Muscle of leg (tissue), 3 donors: ENCODE measurements at regions not wholly inside any gene's neighbourhood (a gene's known extent, or its start where the extent isn't known, plus 50 kb on each side); places are given as distances from the start of the nearest gene placed in this dataset.

Experiments used
- DNase-seq: peaks from one replicate; pipeline ENCODE4 v3.0.0; 2013
- H3K27ac ChIP-seq: one replicate; pipeline ENCODE4 v1.5.1; 2013; ENCODE audit warnings: mild to moderate bottlenecking, low read length, control low read depth
- H3K27me3 ChIP-seq: one replicate; pipeline ENCODE4 v1.6.1; 2013; ENCODE audit warnings: low read length; ENCODE audit not compliant: control insufficient read depth, insufficient read depth
- H3K36me3 ChIP-seq: one replicate; pipeline ENCODE4 v1.6.1; 2013; ENCODE audit warnings: low read length; ENCODE audit not compliant: control insufficient read depth, insufficient read depth
- H3K4me1 ChIP-seq: one replicate; pipeline ENCODE4 v1.6.1; 2013; ENCODE audit warnings: low read length; ENCODE audit not compliant: control insufficient read depth, insufficient read depth
- H3K4me3 ChIP-seq: one replicate; pipeline ENCODE4 v1.5.1; 2013; ENCODE audit warnings: low read length, control low read depth
- H3K9me3 ChIP-seq: replicated peaks from 2 replicates; pipeline ENCODE4 v1.6.1; 2013; ENCODE audit warnings: low read depth, low read length; ENCODE audit not compliant: control insufficient read depth
- WGBS: methylation state at CpG from one replicate; pipeline ENCODE4 v1.1.5; 2013; ENCODE audit warnings: missing lambda C conversion rate; ENCODE audit not compliant: insufficient coverage; 5-methylcytosine and 5-hydroxymethylcytosine counted together

DNA sequence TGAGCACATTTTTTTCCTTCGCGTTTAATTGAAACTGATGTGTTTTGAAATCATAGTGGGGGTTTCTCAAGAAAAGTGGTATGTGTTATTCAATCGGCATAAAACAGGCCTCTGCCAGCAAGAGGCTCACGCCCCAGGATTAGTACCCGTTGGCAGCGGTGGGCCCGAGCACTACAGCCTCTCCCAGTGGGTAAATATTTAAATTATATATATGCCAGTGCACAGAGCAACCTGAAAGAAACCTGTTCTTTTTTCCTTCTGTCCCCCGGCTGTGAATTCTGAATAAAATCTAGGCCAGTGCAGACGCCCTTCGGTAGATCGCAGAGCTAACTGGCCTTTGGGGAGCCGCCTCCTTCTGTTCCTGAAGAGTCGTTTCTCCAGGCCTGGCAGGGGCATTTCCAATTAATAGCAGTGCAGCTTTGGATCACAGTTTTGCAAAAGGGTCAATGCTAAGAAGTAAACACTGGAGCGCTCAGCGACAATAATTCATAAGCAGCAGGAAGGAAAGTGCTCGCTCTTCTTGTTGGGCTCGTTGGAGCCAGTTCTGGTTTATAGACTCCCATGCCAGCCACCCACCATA lies 202.8 kb upstream of the SALL3 start:
- Histone ChIP-seq H3K4me3 (no peak overlapping the region), H3K27ac (no peak overlapping the region), H3K9me3 (no peaks in the 10 kb centered on the region), H3K36me3 (no peaks in the 10 kb centered on the region), H3K4me1 (no peaks in the 10 kb centered on the region), H3K27me3 (peaks cover 2% of the 10 kb centered on the region)
- no peak for DNase-seq
- 81% methylated on average over 10 of the region's 17 CpGs for WGBS

GRCh38 chr18:78777992-78778391 lies 201.6 kb upstream of the SALL3 start:
- no peaks in the 10 kb centered on the region for H3K4me1 ChIP-seq
- H3K4me3 ChIP-seq = no peak overlapping the region
- H3K27ac ChIP-seq = no peak overlapping the region
- no peaks in the 10 kb centered on the region for H3K36me3 ChIP-seq
- 87% methylated on average over 16 of the region's 17 CpGs for WGBS
- no peak for DNase-seq
- no peaks in the 10 kb centered on the region for H3K9me3 ChIP-seq
- H3K27me3 ChIP-seq = peaks cover 2% of the 10 kb centered on the region

GRCh38 chr18:78778651-78779050 lies 201.0 kb upstream of the SALL3 start:
- WGBS = over 99% methylated on average over 10 of the region's 15 CpGs
- no peak overlapping the region for H3K4me3 ChIP-seq

GRCh38 chr18:78779996-78780718 lies 199.5 kb upstream of the SALL3 start:
- H3K4me3 ChIP-seq = no peak overlapping the region
- peaks cover 2% of the 10 kb centered on the region for H3K27me3 ChIP-seq
- no peak for DNase-seq
- H3K4me1 ChIP-seq = no peaks in the 10 kb centered on the region
- no peak overlapping the region for H3K27ac ChIP-seq
- no peaks in the 10 kb centered on the region for H3K9me3 ChIP-seq
- H3K36me3 ChIP-seq = no peaks in the 10 kb centered on the region
- WGBS = 80% methylated on average over 25 of the region's 29 CpGs

More at GRCh38 chr18:78778651-78779050, 201.0 kb upstream of the SALL3 start:
- H3K27ac ChIP-seq = no peak overlapping the region
- peaks cover 2% of the 10 kb centered on the region for H3K27me3 ChIP-seq
- H3K4me1 ChIP-seq = no peaks in the 10 kb centered on the region
- no peak for DNase-seq
- no peaks in the 10 kb centered on the region for H3K36me3 ChIP-seq
- H3K9me3 ChIP-seq = no peaks in the 10 kb centered on the region

DNA sequence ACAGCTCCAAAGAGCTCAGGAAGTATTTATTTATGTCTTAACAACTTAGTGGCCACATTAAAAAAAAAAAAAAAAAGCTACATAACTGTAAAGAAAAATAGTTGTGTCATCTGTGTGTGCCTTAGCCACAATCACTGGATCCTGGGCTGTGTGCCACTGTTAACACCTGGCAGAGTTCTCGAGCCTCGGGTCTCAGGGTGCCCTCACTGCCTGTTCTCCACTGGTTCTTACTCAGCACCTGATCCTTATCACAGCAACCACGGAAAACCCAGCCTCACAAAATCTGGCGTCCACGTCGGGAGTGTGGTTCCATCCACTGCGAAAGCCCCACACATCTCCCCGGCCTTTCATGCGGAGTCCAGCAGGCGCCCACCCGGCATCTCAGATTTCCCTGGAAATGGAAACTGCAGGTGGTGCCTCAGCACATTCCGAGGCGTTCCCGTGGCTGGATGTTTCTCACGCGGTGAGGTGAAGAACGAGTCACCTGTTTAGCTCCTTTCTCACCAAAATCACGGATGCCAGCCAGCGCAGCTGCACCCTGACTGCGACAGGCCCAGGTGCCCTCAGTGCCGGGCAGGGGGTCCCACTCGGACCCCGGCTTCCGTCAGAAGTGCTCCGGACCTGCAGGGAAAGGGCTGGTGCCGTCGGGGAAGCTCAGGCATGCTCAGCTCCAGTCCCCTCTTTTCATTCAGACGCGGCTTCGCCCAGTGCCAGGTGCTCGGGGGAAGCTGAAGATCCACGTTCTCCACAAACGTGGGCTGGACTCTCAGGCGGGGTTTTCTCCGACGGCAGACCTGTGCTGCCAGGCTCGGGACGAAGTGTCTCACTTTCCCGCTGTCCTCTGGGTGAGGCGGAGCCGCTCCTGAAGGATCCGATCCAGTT lies 198.7 kb upstream of the SALL3 start:
- H3K27me3 ChIP-seq = peaks cover 2% of the 10 kb centered on the region
- DNase-seq = no peak
- no peaks in the 10 kb centered on the region for H3K9me3 ChIP-seq
- no peak overlapping the region for H3K4me3 ChIP-seq
- no peaks in the 10 kb centered on the region for H3K4me1 ChIP-seq
- H3K27ac ChIP-seq = no peak overlapping the region
- WGBS = 61% methylated on average over 40 of the region's 42 CpGs
- no peaks in the 10 kb centered on the region for H3K36me3 ChIP-seq

- no peaks in the 10 kb centered on the region for H3K9me3 ChIP-seq
- WGBS = 88% methylated on average over 27 of the region's 28 CpGs
These were observed 198.0 kb upstream of the SALL3 start for GRCh38 chr18:78781601-78781960.

GRCh38 chr18:78782951-78783563 lies 196.6 kb upstream of the SALL3 start:
- H3K36me3 ChIP-seq = no peaks in the 10 kb centered on the region
- 80% methylated on average over 17 of the region's 21 CpGs for WGBS
- no peak overlapping the region for H3K27ac ChIP-seq
- DNase-seq = no peak
- H3K4me1 ChIP-seq = no peaks in the 10 kb centered on the region
- H3K9me3 ChIP-seq = no peaks in the 10 kb centered on the region
- no peak overlapping the region for H3K4me3 ChIP-seq
- H3K27me3 ChIP-seq = peaks cover 2% of the 10 kb centered on the region

More at GRCh38 chr18:78781601-78781960, 198.0 kb upstream of the SALL3 start:
- no peak overlapping the region for H3K4me3 ChIP-seq
- no peaks in the 10 kb centered on the region for H3K4me1 ChIP-seq
- peaks cover 2% of the 10 kb centered on the region for H3K27me3 ChIP-seq
- H3K27ac ChIP-seq = no peak overlapping the region
- no peaks in the 10 kb centered on the region for H3K36me3 ChIP-seq
- DNase-seq = no peak

- H3K9me3 ChIP-seq = no peaks in the 10 kb centered on the region
- 74% methylated on average over 10 of the region's 12 CpGs for WGBS
These were observed 196.1 kb upstream of the SALL3 start for GRCh38 chr18:78783564-78783960.

GRCh38 chr18:78784861-78785260 lies 194.8 kb upstream of the SALL3 start:
- no CpG with 5 or more reads among the region's 5 CpGs for WGBS
- Histone ChIP-seq H3K4me1 (no peaks in the 10 kb centered on the region), H3K36me3 (no peaks in the 10 kb centered on the region), H3K27me3 (peaks cover 2% of the 10 kb centered on the region), H3K27ac (no peak overlapping the region), H3K4me3 (no peak overlapping the region), H3K9me3 (no peaks in the 10 kb centered on the region)
- DNase-seq = no peak

More at GRCh38 chr18:78783564-78783960, 196.1 kb upstream of the SALL3 start:
- Histone ChIP-seq H3K27ac (no peak overlapping the region), H3K4me1 (no peaks in the 10 kb centered on the region), H3K27me3 (peaks cover 2% of the 10 kb centered on the region), H3K4me3 (no peak overlapping the region), H3K36me3 (no peaks in the 10 kb centered on the region)
- no peak for DNase-seq

DNA sequence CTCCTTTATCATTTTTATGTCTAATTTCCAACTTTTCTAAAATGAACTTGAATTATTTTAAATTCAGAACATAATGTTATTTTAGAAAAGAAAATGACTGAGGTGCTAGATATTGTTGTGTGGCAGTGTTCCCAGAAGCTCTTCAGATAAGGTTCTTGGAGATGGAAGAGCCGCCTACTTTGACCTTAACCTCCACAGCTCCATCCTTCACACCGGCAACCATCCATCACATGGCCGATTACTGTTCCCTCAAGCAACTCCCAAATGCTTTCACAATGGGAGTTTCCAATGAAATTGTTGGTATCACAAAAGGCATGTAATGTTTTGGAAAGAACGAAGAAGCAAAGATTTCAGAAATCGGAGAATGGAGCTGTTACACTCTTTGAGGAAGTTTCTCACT lies 193.9 kb upstream of the SALL3 start:
- peaks cover 2% of the 10 kb centered on the region for H3K27me3 ChIP-seq
- H3K36me3 ChIP-seq = no peaks in the 10 kb centered on the region
- no peak for DNase-seq
- H3K4me3 ChIP-seq = no peak overlapping the region
- H3K4me1 ChIP-seq = no peaks in the 10 kb centered on the region
- no CpG with 5 or more reads among the region's 5 CpGs for WGBS
- no peaks in the 10 kb centered on the region for H3K9me3 ChIP-seq
- H3K27ac ChIP-seq = no peak overlapping the region
